GM18520 (cell line): ENCODE measurements at regions not wholly inside any gene's neighbourhood (a gene's known extent, or its start where the extent isn't known, plus 50 kb on each side); places are given as distances from the start of the nearest gene placed in this dataset.

Source experiments
- ATAC-seq: cut with Tn5 transposase; IDR thresholded peaks from one replicate; pipeline ENCODE4 v1.9.1; 2021; ENCODE audit not compliant: unreplicated experiment

GRCh38 chr9:107727086-107727780 lies 237.7 kb upstream of the KLF4 start:
- ATAC-seq: no peak

- ATAC-seq: no peak
Measured at GRCh38 chr9:107723015-107723414, 233.4 kb upstream of the KLF4 start.

- no peak for ATAC-seq
Measured at GRCh38 chr9:107721705-107722245, 232.2 kb upstream of the KLF4 start.

- ATAC-seq: no peak
Measured at GRCh38 chr9:107720501-107720900, 230.9 kb upstream of the KLF4 start.

- no peak for ATAC-seq
Measured at GRCh38 chr9:107717529-107718314, 228.2 kb upstream of the KLF4 start.

- no peak for ATAC-seq
Measured at GRCh38 chr9:107715740-107716139, 226.2 kb upstream of the KLF4 start.

GRCh38 chr9:107713470-107713869 lies 223.9 kb upstream of the KLF4 start:
- ATAC-seq: no peak

- ATAC-seq: no peak
Measured at GRCh38 chr9:107712390-107712789, 222.8 kb upstream of the KLF4 start.

- no peak for ATAC-seq
Measured at GRCh38 chr9:107711542-107711941, 222.0 kb upstream of the KLF4 start.

GRCh38 chr9:107710953-107711352 lies 221.4 kb upstream of the KLF4 start:
- no peak for ATAC-seq

GRCh38 chr9:107710546-107710945 lies 221.0 kb upstream of the KLF4 start:
- no peak for ATAC-seq

GRCh38 chr9:107708791-107709190 lies 219.2 kb upstream of the KLF4 start:
- ATAC-seq: no peak

- ATAC-seq: no peak
Measured at GRCh38 chr9:107707915-107708441, 218.4 kb upstream of the KLF4 start.

- ATAC-seq: no peak
Measured at GRCh38 chr9:107707428-107707837, 217.9 kb upstream of the KLF4 start.

GRCh38 chr9:107706701-107707427 lies 217.3 kb upstream of the KLF4 start:
- ATAC-seq: no peak

GRCh38 chr9:107705521-107705920 lies 216.0 kb upstream of the KLF4 start:
- no peak for ATAC-seq

- no peak for ATAC-seq
Measured at GRCh38 chr9:107704774-107705173, 215.2 kb upstream of the KLF4 start.

- no peak for ATAC-seq
Measured at GRCh38 chr9:107703651-107704050, 214.1 kb upstream of the KLF4 start.

- ATAC-seq: no peak
Measured at GRCh38 chr9:107700847-107701246, 211.3 kb upstream of the KLF4 start.

- ATAC-seq: no peak
Measured at GRCh38 chr9:107699231-107699630, 209.7 kb upstream of the KLF4 start.

GRCh38 chr9:107698779-107699178 lies 209.2 kb upstream of the KLF4 start:
- ATAC-seq: no peak
